Spleen (tissue), 7 donors: ENCODE measurements at regions not wholly inside any gene's neighbourhood (a gene's known extent, or its start where the extent isn't known, plus 50 kb on each side); places are given as distances from the start of the nearest gene placed in this dataset.

Experiments
- POLR2A ChIP-seq, 3 donors: fragments of 450-650 bp; IDR thresholded peaks; one replicate each; pipeline ENCODE4 v1.5.1; 2017; ENCODE audit warnings: antibody characterized with exemption in 3 of 3, mild to moderate bottlenecking in 1 of 3
- TF ChIP-seq, protein P1 (sequence below), 11 experiments: fragments of 200-600 bp in 7 of 11; fragments of 450-650 bp in 4 of 11; sonication (generic) in 4 of 11; IDR thresholded peaks in 8 of 11; conservative IDR thresholded peaks in 3 of 11; 1 replicate in 7 of 11; 2 replicates in 4 of 11; pipeline versions ENCODE4 v1.4.0 to v1.8.0; 2016 to 2021; ENCODE audit warnings: antibody characterized with exemption in 11 of 11, inconsistent platforms in 4 of 11, mild to moderate bottlenecking in 1 of 11
- donor health status: DM: no; HTN: no; CAD: no; lungs with moderate emphysema.
- donor health status: DM: no; HTN: no; CAD: no.
- donor health status: DM: no; HTN: no; CAD: no.

DNA sequence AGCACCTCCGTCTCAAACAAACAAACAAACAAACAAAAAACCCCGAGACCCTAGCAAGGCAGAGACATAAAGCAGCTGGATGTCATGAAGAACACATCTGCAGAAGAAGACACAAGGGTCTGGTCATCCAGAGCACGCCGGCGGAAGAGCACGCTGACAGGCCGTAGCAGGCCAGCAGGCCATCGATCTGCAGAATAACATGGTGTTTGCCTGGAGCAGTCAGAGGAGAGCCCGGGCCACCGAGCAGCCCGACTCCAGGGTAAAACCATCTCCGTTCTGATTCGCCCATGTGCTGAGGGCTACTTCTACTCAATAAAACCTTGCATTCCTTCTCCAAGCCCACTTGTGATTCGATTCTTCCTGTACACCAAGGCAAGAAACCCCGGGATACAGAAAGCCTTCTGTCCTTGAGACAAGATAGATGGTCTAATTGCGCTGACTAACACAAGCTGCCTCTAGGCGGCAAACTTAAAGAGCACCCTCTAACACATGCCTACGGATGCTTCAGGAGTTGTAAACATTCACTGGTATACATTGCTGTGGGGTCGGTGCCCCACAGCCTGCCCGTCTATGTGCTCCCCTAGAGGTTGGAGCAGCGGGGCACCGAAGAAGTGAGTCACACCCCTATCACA, 549.8 kb upstream of the NRXN1 start:
- TF ChIP-seq, protein P1, sequence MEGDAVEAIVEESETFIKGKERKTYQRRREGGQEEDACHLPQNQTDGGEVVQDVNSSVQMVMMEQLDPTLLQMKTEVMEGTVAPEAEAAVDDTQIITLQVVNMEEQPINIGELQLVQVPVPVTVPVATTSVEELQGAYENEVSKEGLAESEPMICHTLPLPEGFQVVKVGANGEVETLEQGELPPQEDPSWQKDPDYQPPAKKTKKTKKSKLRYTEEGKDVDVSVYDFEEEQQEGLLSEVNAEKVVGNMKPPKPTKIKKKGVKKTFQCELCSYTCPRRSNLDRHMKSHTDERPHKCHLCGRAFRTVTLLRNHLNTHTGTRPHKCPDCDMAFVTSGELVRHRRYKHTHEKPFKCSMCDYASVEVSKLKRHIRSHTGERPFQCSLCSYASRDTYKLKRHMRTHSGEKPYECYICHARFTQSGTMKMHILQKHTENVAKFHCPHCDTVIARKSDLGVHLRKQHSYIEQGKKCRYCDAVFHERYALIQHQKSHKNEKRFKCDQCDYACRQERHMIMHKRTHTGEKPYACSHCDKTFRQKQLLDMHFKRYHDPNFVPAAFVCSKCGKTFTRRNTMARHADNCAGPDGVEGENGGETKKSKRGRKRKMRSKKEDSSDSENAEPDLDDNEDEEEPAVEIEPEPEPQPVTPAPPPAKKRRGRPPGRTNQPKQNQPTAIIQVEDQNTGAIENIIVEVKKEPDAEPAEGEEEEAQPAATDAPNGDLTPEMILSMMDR (IDR thresholded peaks at IDR 0.05 in 8 of 11, conservative IDR thresholded peaks at IDR 0.05 in 3 of 11), result no peak
- TF ChIP-seq POLR2A (IDR thresholded peaks at IDR 0.05), result no peak
